H1 (cell line): ENCODE measurements at regions not wholly inside any gene's neighbourhood (a gene's known extent, or its start where the extent isn't known, plus 50 kb on each side); places are given as distances from the start of the nearest gene placed in this dataset.

Experiments
- CTCF ChIA-PET: fragments of 300-600 bp; sonication (Branson Sonifier 250); formaldehyde crosslinking; loops from one replicate; lab custom pipeline; 2021; ENCODE audit not compliant: partially characterized antibody; lab: Charles Lee
- POLR2A ChIA-PET: fragments of 300-600 bp; sonication (Branson Sonifier 250); formaldehyde crosslinking; loops from one replicate; lab custom pipeline; 2021; ENCODE audit warnings: inconsistent platforms; ENCODE audit not compliant: partially characterized antibody; lab: Charles Lee
- DNase-seq, 2 experiments: peaks; one replicate each; pipeline versions ENCODE4 v3.0.0 to v3.0.0-alpha.2; 2010 to 2022; ENCODE audit warnings: low spot score in 2 of 2, low read depth in 1 of 2, mixed read lengths in 1 of 2
- FAIRE-seq: peaks from 2 replicates; lab custom pipeline; 2011; peaks lifted over from hg19 to GRCh38; lab: Jason Lieb, UNC
- H2AFZ ChIP-seq: 2 replicates; pipeline ENCODE4 v1.8.1; 2012; ENCODE audit warnings: low read length, inconsistent platforms
- H2AK5ac ChIP-seq: 2 replicates; pipeline ENCODE4 v1.6.1; 2013; ENCODE audit warnings: low read depth, low read length
- H2BK120ac ChIP-seq: replicated peaks from 2 replicates; pipeline ENCODE3; 2013; ENCODE audit warnings: low read depth, low read length, inconsistent platforms
- H2BK12ac ChIP-seq: 2 replicates; pipeline ENCODE4 v1.6.1; 2013; ENCODE audit warnings: low read depth, low read length
- H2BK15ac ChIP-seq: 2 replicates; pipeline ENCODE4 v1.6.1; 2013; ENCODE audit warnings: low read length
- H2BK20ac ChIP-seq: 2 replicates; pipeline ENCODE4 v1.6.1; 2013; ENCODE audit warnings: low read length
- H2BK5ac ChIP-seq: 2 replicates; pipeline ENCODE4 v1.6.1; 2013; ENCODE audit warnings: low read depth, low read length
- H3K14ac ChIP-seq: 2 replicates; pipeline ENCODE4 v1.6.1; 2013; ENCODE audit warnings: inconsistent platforms; ENCODE audit not compliant: insufficient read length
- H3K18ac ChIP-seq: 2 replicates; pipeline ENCODE4 v1.6.1; 2013; ENCODE audit warnings: low read length; ENCODE audit errors: extremely low read depth
- H3K23ac ChIP-seq: 2 replicates; pipeline ENCODE4 v1.6.1; 2013; ENCODE audit warnings: inconsistent platforms; ENCODE audit not compliant: insufficient read length
- H3K23me2 ChIP-seq: 2 replicates; pipeline ENCODE4 v1.6.1; 2013; ENCODE audit warnings: low read depth, low read length
- H3K27ac ChIP-seq: 2 replicates; pipeline ENCODE4 v1.6.1; 2011; ENCODE audit warnings: low read depth, low read length, inconsistent platforms
- H3K27me3 ChIP-seq, 4 experiments: replicated peaks in 1 of 4; 1 replicate in 1 of 4; 2 replicates in 3 of 4; pipeline versions ENCODE4 v1.6.1 to v1.8.1; 2011 to 2013; ENCODE audit warnings: low read length in 3 of 4, mild to moderate bottlenecking in 3 of 4, inconsistent platforms in 2 of 4, mixed read lengths in 2 of 4, moderate library complexity in 1 of 4; ENCODE audit not compliant: control insufficient read depth in 3 of 4, insufficient read depth in 3 of 4; ENCODE audit errors: extremely low read depth in 1 of 4
- H3K36me3 ChIP-seq, 4 experiments: 2 replicates each; pipeline versions ENCODE4 v1.6.1 to v1.8.1; 2011 to 2013; ENCODE audit warnings: mild to moderate bottlenecking in 4 of 4, low read length in 3 of 4, moderate library complexity in 2 of 4, control low read depth in 1 of 4, inconsistent platforms in 1 of 4; ENCODE audit not compliant: insufficient read depth in 4 of 4, control insufficient read depth in 2 of 4
- H3K4ac ChIP-seq: replicated peaks from 2 replicates; pipeline ENCODE3; 2013; ENCODE audit warnings: low read length, low read depth, mixed read lengths, inconsistent platforms; ENCODE audit not compliant: insufficient read length
- H3K4me1 ChIP-seq, 4 experiments: replicated peaks in 1 of 4; 1 replicate in 1 of 4; 2 replicates in 3 of 4; pipeline versions ENCODE4 v1.6.1 to v1.8.1; 2011 to 2013; ENCODE audit warnings: low read length in 3 of 4, inconsistent platforms in 2 of 4, mixed read lengths in 1 of 4; ENCODE audit not compliant: insufficient read depth in 4 of 4, control insufficient read depth in 3 of 4
- H3K4me2 ChIP-seq, 2 experiments: 2 replicates each; pipeline versions ENCODE4 v1.6.1 to v1.8.1; 2011 to 2013; ENCODE audit warnings: low read depth in 2 of 2, low read length in 2 of 2, control low read depth in 1 of 2, inconsistent platforms in 1 of 2, mild to moderate bottlenecking in 1 of 2; ENCODE audit not compliant: insufficient read depth in 1 of 2
- H3K4me3 ChIP-seq, 4 experiments: fragments of 200-600, 300-600 bp in 1 of 4; sonication (generic), shearing (Covaris generic), sonication (Bioruptor Twin) in 1 of 4; 2 replicates each; pipeline versions ENCODE4 v1.5.1 to v1.8.1; 2011 to 2016; ENCODE audit warnings: low read length in 4 of 4, low read depth in 3 of 4, control low read depth in 2 of 4, inconsistent platforms in 2 of 4, mild to moderate bottlenecking in 2 of 4, mixed read lengths in 1 of 4, moderate library complexity in 1 of 4; ENCODE audit not compliant: insufficient read depth in 2 of 4; ENCODE audit errors: extremely low read depth in 1 of 4
- H3K56ac ChIP-seq: replicated peaks from 2 replicates; pipeline ENCODE3; 2013; ENCODE audit warnings: low read depth, mild to moderate bottlenecking, mixed read lengths, low read length, inconsistent platforms; ENCODE audit not compliant: insufficient read length
- H3K79me1 ChIP-seq: 2 replicates; pipeline ENCODE4 v1.6.1; 2013; ENCODE audit warnings: low read depth, low read length, control low read depth
- H3K79me2 ChIP-seq, 2 experiments: 2 replicates each; pipeline versions ENCODE4 v1.6.1 to v1.8.1; 2012 to 2013; ENCODE audit warnings: low read length in 2 of 2, mild to moderate bottlenecking in 2 of 2, inconsistent platforms in 1 of 2; ENCODE audit not compliant: insufficient read depth in 2 of 2, control insufficient read depth in 1 of 2
- H3K9ac ChIP-seq, 4 experiments: replicated peaks in 1 of 4; 1 replicate in 1 of 4; 2 replicates in 3 of 4; pipeline versions ENCODE4 v1.6.1 to v1.8.1; 2011 to 2013; ENCODE audit warnings: low read depth in 3 of 4, low read length in 3 of 4, control low read depth in 2 of 4, mild to moderate bottlenecking in 2 of 4, moderate library complexity in 2 of 4, inconsistent platforms in 1 of 4; ENCODE audit errors: extremely low read depth in 1 of 4
- H3K9me3 ChIP-seq, 2 experiments: 2 replicates each; pipeline versions ENCODE4 v1.6.1 to v1.8.1; 2012 to 2013; ENCODE audit warnings: mild to moderate bottlenecking in 2 of 2, moderate library complexity in 2 of 2, control low read depth in 1 of 2, inconsistent platforms in 1 of 2, low read depth in 1 of 2, low read length in 1 of 2, mixed read lengths in 1 of 2; ENCODE audit not compliant: insufficient read depth in 2 of 2
- H4K20me1 ChIP-seq, 2 experiments: replicated peaks in 1 of 2; 2 replicates each; pipeline versions ENCODE3 to v1.8.1; 2011 to 2013; ENCODE audit warnings: inconsistent platforms in 2 of 2, low read length in 2 of 2, mild to moderate bottlenecking in 1 of 2; ENCODE audit not compliant: insufficient read depth in 2 of 2, control insufficient read depth in 1 of 2
- H4K5ac ChIP-seq: 2 replicates; pipeline ENCODE4 v1.6.1; 2013; ENCODE audit warnings: low read length, low read depth, mixed read lengths, inconsistent platforms; ENCODE audit not compliant: insufficient read length
- H4K8ac ChIP-seq: 2 replicates; pipeline ENCODE4 v1.8.0; 2013; ENCODE audit warnings: mild to moderate bottlenecking, moderate library complexity, low read length, inconsistent platforms; ENCODE audit not compliant: insufficient read depth; ENCODE audit errors: extremely low read depth
- H4K91ac ChIP-seq: replicated peaks from 2 replicates; pipeline ENCODE3; 2013; ENCODE audit warnings: low read length, mixed read lengths, inconsistent platforms; ENCODE audit not compliant: insufficient read length
- CREB1 ChIP-seq: IDR thresholded peaks from 2 replicates; pipeline ENCODE4 v1.6.1; 2012; ENCODE audit warnings: inconsistent platforms
- FOSL1 ChIP-seq: IDR thresholded peaks from 2 replicates; pipeline ENCODE4 v1.6.1; 2011; ENCODE audit warnings: mild to moderate bottlenecking, low read depth, low read length, moderate library complexity; ENCODE audit not compliant: insufficient read depth
- HDAC6 ChIP-seq: IDR thresholded peaks from one replicate; pipeline ENCODE4 v1.7.1; 2012; ENCODE audit warnings: low read depth, mild to moderate bottlenecking, inconsistent platforms, low read length, moderate library complexity
- POLR2A ChIP-seq, 2 experiments: IDR thresholded peaks; 1 replicate in 1 of 2; 2 replicates in 1 of 2; pipeline ENCODE4 v1.6.1; 2011; ENCODE audit warnings: low read depth in 2 of 2, low read length in 2 of 2, mild to moderate bottlenecking in 2 of 2; ENCODE audit errors: control extremely low read depth in 1 of 2
- RNF2 ChIP-seq: fragments of 200-900, 300-1000 bp; sonication (generic); IDR thresholded peaks from 2 replicates; pipeline ENCODE4 v1.7.1; 2016; ENCODE audit warnings: borderline replicate concordance, low read depth, mild to moderate bottlenecking, antibody characterized with exemption, low read length; ENCODE audit not compliant: poor library complexity, severe bottlenecking; ENCODE audit errors: missing control alignments
- SAP30 ChIP-seq: fragments of 300-600 bp; sonication (generic); IDR thresholded peaks from 2 replicates; pipeline ENCODE4 v1.7.1; 2012; ENCODE audit warnings: low read length, moderate library complexity, mild to moderate bottlenecking, inconsistent platforms; ENCODE audit not compliant: insufficient read depth, insufficient replicate concordance
- SIRT6 ChIP-seq: IDR thresholded peaks from one replicate; pipeline ENCODE4 v1.7.1; 2012; ENCODE audit warnings: low read length, inconsistent platforms
- SRF ChIP-seq: IDR thresholded peaks from 2 replicates; pipeline ENCODE4 v1.6.1; 2011; ENCODE audit warnings: mild to moderate bottlenecking, low read depth, low read length, moderate library complexity
- TCF12 ChIP-seq: IDR thresholded peaks from 2 replicates; pipeline ENCODE4 v1.6.1; 2011; ENCODE audit warnings: low read depth, mild to moderate bottlenecking, low read length
- WGBS, 2 experiments: shearing (Covaris generic) in 1 of 2; methylation state at CpG; one replicate each; pipeline versions ENCODE4 v1.1.6 to v1.1.7; 2013 to 2015; ENCODE audit warnings: low lambda C conversion rate in 2 of 2, mixed read lengths in 2 of 2, inconsistent platforms in 1 of 2, low coverage in 1 of 2, missing lambda C conversion rate in 1 of 2; ENCODE audit not compliant: insufficient replicate concordance in 2 of 2, insufficient coverage in 1 of 2, insufficient read length in 1 of 2; ENCODE audit errors: extremely low coverage in 1 of 2, missing lambda C conversion rate in 1 of 2; 5-methylcytosine and 5-hydroxymethylcytosine counted together

DNA sequence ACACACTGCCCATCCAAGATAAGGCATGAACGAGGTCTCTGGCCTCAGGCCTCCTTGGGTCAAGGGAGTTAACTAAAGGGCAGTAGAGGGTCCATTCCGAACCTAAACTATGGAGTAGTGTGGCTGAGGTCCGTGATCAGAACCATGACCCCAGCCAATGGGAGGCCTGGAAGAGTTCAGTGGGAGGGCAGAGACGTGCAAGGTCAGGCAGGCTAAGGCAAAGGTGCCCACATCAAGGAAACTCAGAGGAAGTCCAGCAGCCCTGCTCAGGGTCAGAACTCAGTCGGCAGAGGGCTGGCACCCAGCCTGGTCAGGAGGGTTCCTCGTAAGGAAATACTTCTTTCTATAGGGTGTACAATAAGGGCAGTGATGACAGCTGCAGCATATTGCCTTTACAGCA, 152.2 kb downstream of the SOD2 start:
- FAIRE-seq (no peak), DNase-seq (no peak)
- H3K14ac ChIP-seq: no peak overlapping the region
- no peaks in the 10 kb centered on the region for H3K79me2 ChIP-seq
- no peak overlapping the region for H4K8ac ChIP-seq
- H4K5ac ChIP-seq: no peak overlapping the region
- POLR2A ChIA-PET: no interaction called here
- H2BK20ac ChIP-seq: no peak overlapping the region
- H3K4me2 ChIP-seq: no peak overlapping the region
- H3K79me1 ChIP-seq: no peaks in the 10 kb centered on the region
- no peak overlapping the region for H3K27ac ChIP-seq
- CTCF ChIA-PET: no interaction called here
- H2BK120ac ChIP-seq: no peak overlapping the region
- no peaks in the 10 kb centered on the region; a peak in 1 of 7 replicates for H3K4me1 ChIP-seq
- H3K36me3 ChIP-seq: no peaks in the 10 kb centered on the region
- H3K4ac ChIP-seq: no peak overlapping the region
- no peak overlapping the region for H3K23ac ChIP-seq
- H2AK5ac ChIP-seq: no peak overlapping the region
- no peaks in the 10 kb centered on the region for H4K20me1 ChIP-seq
- H2BK15ac ChIP-seq: no peak overlapping the region
- H2BK12ac ChIP-seq: peak overlapping the region; percentile 60; the same call in 1 of the 2 replicates
- TF ChIP-seq TCF12: no peak
- no peak for TF ChIP-seq FOSL1
- TF ChIP-seq CREB1: no peak
- TF ChIP-seq RNF2: no peak
- TF ChIP-seq HDAC6: no peak
- TF ChIP-seq SRF: no peak
- TF ChIP-seq SIRT6: no peak
- no peak for TF ChIP-seq POLR2A (IDR thresholded peaks at IDR 0.05; ENCODE audit: control extremely low read depth in 1 of 2, low read depth in 2 of 2, low read length in 2 of 2)
- TF ChIP-seq SAP30: no peak
- H4K91ac ChIP-seq: no peak overlapping the region
- H3K4me3 ChIP-seq: no peak overlapping the region
- no peak overlapping the region for H3K56ac ChIP-seq
- peaks cover 59 to 65% of the 10 kb centered on the region in 2 experiments for H3K9me3 ChIP-seq
- H3K9ac ChIP-seq: no peak overlapping the region
- H3K18ac ChIP-seq: no peak overlapping the region
- no peak overlapping the region; the same call in 1 of the 2 replicates for H2BK5ac ChIP-seq
- H3K27me3 ChIP-seq: peaks cover 0 to 3% (median 0%) of the 10 kb centered on the region in 4 experiments; a peak in 2 of 7 replicates
- H2AFZ ChIP-seq: no peak overlapping the region
- WGBS, 2 experiments: 84% methylated on average over 6 of the region's 6 CpGs; no CpG with 5 or more reads in 1 of the 2 experiments
- no peaks in the 10 kb centered on the region for H3K23me2 ChIP-seq
